CD14-positive monocyte (primary cell): ENCODE measurements at regions not wholly inside any gene's neighbourhood (a gene's known extent, or its start where the extent isn't known, plus 50 kb on each side); places are given as distances from the start of the nearest gene placed in this dataset.

Experiments
- DNase-seq, 3 donors: peaks; one replicate each; pipeline ENCODE4 v3.0.0-alpha.2; 2011 to 2022
- H2AFZ ChIP-seq: 2 replicates; pipeline ENCODE4 v1.6.0; 2012; ENCODE audit warnings: mild to moderate bottlenecking, low read depth, low read length, inconsistent platforms; ENCODE audit not compliant: insufficient read depth, poor library complexity, severe bottlenecking
- H3K27ac ChIP-seq, 2 donors: 1 replicate in 1 of 2; 2 replicates in 1 of 2; pipeline ENCODE4 v1.5.1; 2012 to 2013; ENCODE audit warnings: low read length in 2 of 2, control low read depth in 1 of 2, inconsistent platforms in 1 of 2, low read depth in 1 of 2, mild to moderate bottlenecking in 1 of 2
- H3K27me3 ChIP-seq, 2 donors: one replicate each; pipeline versions ENCODE4 v1.6.0 to v1.6.1; 2011 to 2013; ENCODE audit warnings: low read length in 2 of 2; ENCODE audit not compliant: control insufficient read depth in 2 of 2, insufficient read depth in 2 of 2
- H3K36me3 ChIP-seq, 2 donors: replicated peaks in 1 of 2; 1 replicate in 1 of 2; 2 replicates in 1 of 2; pipeline versions ENCODE4 v1.5.1 to v1.6.1; 2012 to 2013; ENCODE audit warnings: low read length in 2 of 2, control low read depth in 1 of 2, inconsistent platforms in 1 of 2, mild to moderate bottlenecking in 1 of 2; ENCODE audit not compliant: insufficient read depth in 2 of 2, control insufficient read depth in 1 of 2
- H3K4me1 ChIP-seq, 2 donors: 1 replicate in 1 of 2; 2 replicates in 1 of 2; pipeline versions ENCODE4 v1.5.1 to v1.6.1; 2012 to 2013; ENCODE audit warnings: low read length in 2 of 2, control low read depth in 1 of 2, inconsistent platforms in 1 of 2, mild to moderate bottlenecking in 1 of 2, moderate library complexity in 1 of 2; ENCODE audit not compliant: insufficient read depth in 2 of 2, control insufficient read depth in 1 of 2
- H3K4me2 ChIP-seq: replicated peaks from 2 replicates; pipeline ENCODE3; 2012; ENCODE audit warnings: low read length, moderate library complexity, mild to moderate bottlenecking; ENCODE audit not compliant: poor library complexity, severe bottlenecking; ENCODE audit errors: extremely low read depth
- H3K4me3 ChIP-seq, 3 experiments: fragments of 200-600 bp in 1 of 3; sonication (generic) in 1 of 3; replicated peaks in 1 of 3; 1 replicate in 2 of 3; 2 replicates in 1 of 3; pipeline ENCODE4 v1.5.1; 2011 to 2013; ENCODE audit warnings: low read length in 3 of 3, mild to moderate bottlenecking in 3 of 3, control low read depth in 2 of 3, low read depth in 2 of 3, inconsistent platforms in 1 of 3, moderate library complexity in 1 of 3
- H3K79me2 ChIP-seq: 2 replicates; pipeline ENCODE4 v1.6.0; 2012; ENCODE audit warnings: mild to moderate bottlenecking, control low read depth, inconsistent platforms, low read length, moderate library complexity; ENCODE audit not compliant: insufficient read depth
- H3K9ac ChIP-seq: 2 replicates; pipeline ENCODE4 v1.6.0; 2017; ENCODE audit warnings: low read length, mild to moderate bottlenecking; ENCODE audit not compliant: insufficient read depth, poor library complexity, severe bottlenecking
- H3K9me3 ChIP-seq, 2 donors: replicated peaks in 1 of 2; 1 replicate in 1 of 2; 2 replicates in 1 of 2; pipeline versions ENCODE4 v1.5.1 to v1.6.1; 2012 to 2013; ENCODE audit warnings: low read length in 2 of 2, control low read depth in 1 of 2; ENCODE audit not compliant: control insufficient read depth in 1 of 2, insufficient read depth in 1 of 2
- H4K20me1 ChIP-seq: 2 replicates; pipeline ENCODE4 v1.6.0; 2012; ENCODE audit warnings: mild to moderate bottlenecking, low read length, control low read depth, moderate library complexity; ENCODE audit not compliant: insufficient read depth
- H3K27ac Mint-ChIP-seq, 7 donors: one replicate each; pipeline ENCODE4 v1.8.0; 2020; ENCODE audit warnings: mild to moderate bottlenecking in 7 of 7, mixed read lengths in 7 of 7, moderate library complexity in 6 of 7, inconsistent platforms in 2 of 7
- H3K27me3 Mint-ChIP-seq, 3 donors: one replicate each; pipeline ENCODE4 v1.8.0; 2021 to 2022; ENCODE audit warnings: low read depth in 3 of 3, mild to moderate bottlenecking in 3 of 3, mixed read lengths in 3 of 3, moderate library complexity in 3 of 3, inconsistent platforms in 1 of 3
- H3K36me3 Mint-ChIP-seq, 2 donors: one replicate each; pipeline ENCODE4 v1.8.0; 2020; ENCODE audit warnings: mixed read lengths in 2 of 2, inconsistent platforms in 1 of 2, mild to moderate bottlenecking in 1 of 2
- H3K4me1 Mint-ChIP-seq: one replicate; pipeline ENCODE4 v1.8.0; 2020; ENCODE audit warnings: mild to moderate bottlenecking, mixed read lengths
- H3K4me3 Mint-ChIP-seq, 2 donors: one replicate each; pipeline ENCODE4 v1.8.0; 2020; ENCODE audit warnings: mild to moderate bottlenecking in 2 of 2, mixed read lengths in 2 of 2, moderate library complexity in 1 of 2
- H3K9me3 Mint-ChIP-seq, 7 donors: one replicate each; pipeline ENCODE4 v1.8.0; 2020 to 2022; ENCODE audit warnings: mixed read lengths in 7 of 7, mild to moderate bottlenecking in 6 of 7, moderate library complexity in 6 of 7, inconsistent platforms in 2 of 7
- CTCF ChIP-seq: fragments of 200-600 bp; IDR thresholded peaks from one replicate; pipeline ENCODE4 v1.8.0; 2022; ENCODE audit warnings: antibody characterized with exemption, mild to moderate bottlenecking
- WGBS: methylation state at CpG from one replicate; pipeline ENCODE4 v1.1.5; 2013; ENCODE audit warnings: missing lambda C conversion rate; ENCODE audit not compliant: insufficient coverage; 5-methylcytosine and 5-hydroxymethylcytosine counted together
- intact Hi-C, 2 donors: fragments of 100-400 bp; cut with micrococcal nuclease; formaldehyde crosslinking; loops; one replicate each; pipeline versions ENCODE4 v1.15.0 to v1.15.1; 2023

- no CpG with 5 or more reads among the region's 3 CpGs for WGBS
- Histone ChIP-seq H2AFZ (no peak overlapping the region), H3K27me3 (no peaks in the 10 kb centered on the region), H3K4me1 (peaks cover 10 to 19% of the 10 kb centered on the region in 2 donors), H4K20me1 (no peaks in the 10 kb centered on the region), H3K4me3 (no peak overlapping the region), H3K9ac (no peak overlapping the region), H3K36me3 (no peaks in the 10 kb centered on the region), H3K27ac (no peak overlapping the region), H3K9me3 (no peaks in the 10 kb centered on the region), H3K79me2 (no peaks in the 10 kb centered on the region), H3K4me2 (no peak overlapping the region)
- Mint-ChIP-seq H3K9me3 (peaks cover 0 to 10% (median 2%) of the 10 kb centered on the region in 7 donors), H3K27me3 (peaks cover 0 to 2% (median 1%) of the 10 kb centered on the region in 3 donors), H3K4me1 (peaks cover 22% of the 10 kb centered on the region), H3K27ac (no peak overlapping the region), H3K36me3 (no peaks in the 10 kb centered on the region), H3K4me3 (no peak overlapping the region)
- DNase-seq: no peak
- intact Hi-C loops: no loop called here
- TF ChIP-seq CTCF: no peak
Observed at GRCh38 chr3:39754549-39754948, 54.9 kb upstream of the MYRIP start.

GRCh38 chr3:39755100-39755499 is 54.3 kb upstream of the MYRIP start:
- peaks cover 0 to 2% (median 1%) of the 10 kb centered on the region in 3 donors for H3K27me3 Mint-ChIP-seq
- H4K20me1 ChIP-seq: no peaks in the 10 kb centered on the region
- H3K9ac ChIP-seq: no peak overlapping the region

More at GRCh38 chr3:39755100-39755499, 54.3 kb upstream of the MYRIP start:
- H3K36me3 Mint-ChIP-seq: no peaks in the 10 kb centered on the region
- H2AFZ ChIP-seq: no peak overlapping the region
- H3K27me3 ChIP-seq: no peaks in the 10 kb centered on the region
- WGBS: 80% methylated on average over 1 of the region's 1 CpG
- H3K4me2 ChIP-seq: no peak overlapping the region
- TF ChIP-seq CTCF: no peak
- no peak overlapping the region for H3K4me3 Mint-ChIP-seq
- H3K9me3 ChIP-seq: no peaks in the 10 kb centered on the region
- no peaks in the 10 kb centered on the region for H3K79me2 ChIP-seq
- H3K4me1 ChIP-seq: peaks cover 10 to 19% of the 10 kb centered on the region in 2 donors
- no peak overlapping the region for H3K27ac Mint-ChIP-seq
- H3K36me3 ChIP-seq: no peaks in the 10 kb centered on the region
- peaks cover 0 to 10% (median 2%) of the 10 kb centered on the region in 7 donors for H3K9me3 Mint-ChIP-seq
- H3K4me3 ChIP-seq: no peak overlapping the region
- no peak for DNase-seq
- intact Hi-C loops: no loop called here
- peaks cover 22% of the 10 kb centered on the region for H3K4me1 Mint-ChIP-seq
- no peak overlapping the region for H3K27ac ChIP-seq
